ENCODE measurements at regions not wholly inside any gene's neighbourhood (a gene's known extent, or its start where the extent isn't known, plus 50 kb on each side); places are given as distances from the start of the nearest gene placed in this dataset.

- TF ChIP-seq, protein P1, sequence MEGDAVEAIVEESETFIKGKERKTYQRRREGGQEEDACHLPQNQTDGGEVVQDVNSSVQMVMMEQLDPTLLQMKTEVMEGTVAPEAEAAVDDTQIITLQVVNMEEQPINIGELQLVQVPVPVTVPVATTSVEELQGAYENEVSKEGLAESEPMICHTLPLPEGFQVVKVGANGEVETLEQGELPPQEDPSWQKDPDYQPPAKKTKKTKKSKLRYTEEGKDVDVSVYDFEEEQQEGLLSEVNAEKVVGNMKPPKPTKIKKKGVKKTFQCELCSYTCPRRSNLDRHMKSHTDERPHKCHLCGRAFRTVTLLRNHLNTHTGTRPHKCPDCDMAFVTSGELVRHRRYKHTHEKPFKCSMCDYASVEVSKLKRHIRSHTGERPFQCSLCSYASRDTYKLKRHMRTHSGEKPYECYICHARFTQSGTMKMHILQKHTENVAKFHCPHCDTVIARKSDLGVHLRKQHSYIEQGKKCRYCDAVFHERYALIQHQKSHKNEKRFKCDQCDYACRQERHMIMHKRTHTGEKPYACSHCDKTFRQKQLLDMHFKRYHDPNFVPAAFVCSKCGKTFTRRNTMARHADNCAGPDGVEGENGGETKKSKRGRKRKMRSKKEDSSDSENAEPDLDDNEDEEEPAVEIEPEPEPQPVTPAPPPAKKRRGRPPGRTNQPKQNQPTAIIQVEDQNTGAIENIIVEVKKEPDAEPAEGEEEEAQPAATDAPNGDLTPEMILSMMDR (IDR thresholded peaks at IDR 0.05; ENCODE audit: low read depth, low read length) = no peak
- TF ChIP-seq MYC (IDR thresholded peaks at IDR 0.05; ENCODE audit: low read depth, low read length) = no peak
- TF ChIP-seq, protein P2, sequence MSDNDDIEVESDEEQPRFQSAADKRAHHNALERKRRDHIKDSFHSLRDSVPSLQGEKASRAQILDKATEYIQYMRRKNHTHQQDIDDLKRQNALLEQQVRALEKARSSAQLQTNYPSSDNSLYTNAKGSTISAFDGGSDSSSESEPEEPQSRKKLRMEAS (IDR thresholded peaks at IDR 0.05; ENCODE audit: low read depth, low read length) = no peak
Observed at GRCh38 chr3:118505784-118506183, 528.9 kb downstream of the IGSF11 start.
